Endothelial cell of umbilical vein (primary cell): ENCODE measurements at regions not wholly inside any gene's neighbourhood (a gene's known extent, or its start where the extent isn't known, plus 50 kb on each side); places are given as distances from the start of the nearest gene placed in this dataset.

ENCODE experiments used
- BruUV-seq: library from RNA; stranded (reverse); fragments of 400-500 nt; replicated peaks from 2 replicates; lab custom pipeline; 2021; lab: Mats Ljungman, UMichigan
- CTCF ChIA-PET: fragments of 300-600, 350-600 bp; sonication (Branson Sonifier 250); formaldehyde crosslinking; loops from one replicate; lab custom pipeline; 2021; ENCODE audit warnings: antibody characterized with exemption, inconsistent platforms; lab: Charles Lee
- POLR2A ChIA-PET: fragments of 300-600, 350-600 bp; sonication (Branson Sonifier 250); formaldehyde crosslinking; loops from one replicate; lab custom pipeline; 2021; ENCODE audit warnings: antibody characterized with exemption, inconsistent platforms; lab: Charles Lee
- DNase-seq: peaks from one replicate; pipeline ENCODE4 v3.0.0-alpha.2; 2011; ENCODE audit warnings: low read depth, low spot score
- FAIRE-seq: peaks from 2 replicates; lab custom pipeline; 2011; peaks lifted over from hg19 to GRCh38; lab: Jason Lieb, UNC
- H2AFZ ChIP-seq: 2 replicates; pipeline ENCODE4 v1.6.0; 2012; ENCODE audit warnings: low read depth, low read length, control low read depth, inconsistent platforms
- H3K27ac ChIP-seq: 2 replicates; pipeline ENCODE4 v1.5.1; 2011; ENCODE audit warnings: low read depth, mild to moderate bottlenecking, control low read depth, low read length, moderate library complexity; ENCODE audit not compliant: insufficient read depth
- H3K27me3 ChIP-seq, 2 experiments: 2 replicates each; pipeline versions ENCODE4 v1.6.0 to v1.6.1; 2011; ENCODE audit warnings: low read length in 2 of 2, mixed read lengths in 1 of 2; ENCODE audit not compliant: control insufficient read depth in 2 of 2, insufficient read depth in 2 of 2
- H3K36me3 ChIP-seq, 2 experiments: 2 replicates in 1 of 2; 3 replicates in 1 of 2; pipeline ENCODE4 v1.5.1; 2011; ENCODE audit warnings: low read length in 2 of 2, mild to moderate bottlenecking in 1 of 2, moderate library complexity in 1 of 2; ENCODE audit not compliant: control insufficient read depth in 2 of 2, insufficient read depth in 2 of 2; ENCODE audit errors: extremely low read depth in 1 of 2
- H3K4me1 ChIP-seq: 3 replicates; pipeline ENCODE4 v1.5.1; 2011; ENCODE audit warnings: mild to moderate bottlenecking, low read length; ENCODE audit not compliant: control insufficient read depth, insufficient read depth; ENCODE audit errors: extremely low read depth
- H3K4me2 ChIP-seq: 2 replicates; pipeline ENCODE4 v1.6.1; 2011; ENCODE audit warnings: low read length, control low read depth, mixed read lengths; ENCODE audit not compliant: insufficient read depth
- H3K4me3 ChIP-seq, 3 experiments: fragments of 200-600 bp in 1 of 3; sonication (generic), shearing (Covaris generic) in 1 of 3; replicated peaks in 1 of 3; 2 replicates each; pipeline ENCODE4 v1.5.1; 2011 to 2016; ENCODE audit warnings: control low read depth in 3 of 3, low read length in 3 of 3, mild to moderate bottlenecking in 2 of 3, inconsistent platforms in 1 of 3, low read depth in 1 of 3, moderate library complexity in 1 of 3; ENCODE audit not compliant: insufficient read depth in 1 of 3
- H3K79me2 ChIP-seq: 2 replicates; pipeline ENCODE4 v1.6.0; 2012; ENCODE audit warnings: low read length, inconsistent platforms; ENCODE audit not compliant: control insufficient read depth, insufficient read depth
- H3K9ac ChIP-seq: replicated peaks from 2 replicates; pipeline ENCODE3; 2011; ENCODE audit warnings: low read length, control low read depth; ENCODE audit not compliant: insufficient read depth; ENCODE audit errors: extremely low read depth
- H3K9me1 ChIP-seq: replicated peaks from 3 replicates; pipeline ENCODE4 v1.6.0; 2011; ENCODE audit warnings: mild to moderate bottlenecking, low read length; ENCODE audit not compliant: control insufficient read depth, insufficient read depth; ENCODE audit errors: extremely low read depth
- H3K9me3 ChIP-seq: replicated peaks from 2 replicates; pipeline ENCODE4 v1.5.1; 2012; ENCODE audit warnings: low read length, inconsistent platforms; ENCODE audit not compliant: control insufficient read depth, insufficient read depth
- H4K20me1 ChIP-seq: replicated peaks from 2 replicates; pipeline ENCODE3; 2011; ENCODE audit warnings: mild to moderate bottlenecking, low read length; ENCODE audit not compliant: control insufficient read depth, insufficient read depth; ENCODE audit errors: extremely low read depth
- EZH2 ChIP-seq: IDR thresholded peaks from 2 replicates; pipeline ENCODE4 v1.6.1; 2012; ENCODE audit warnings: borderline replicate concordance, low read depth, mild to moderate bottlenecking, moderate library complexity, low read length, inconsistent platforms; ENCODE audit not compliant: severe bottlenecking
- FOS ChIP-seq: IDR thresholded peaks from 2 replicates; pipeline ENCODE4 v1.6.1; 2011; ENCODE audit warnings: mild to moderate bottlenecking, low read length, moderate library complexity, borderline replicate concordance; ENCODE audit not compliant: insufficient read depth
- GATA2 ChIP-seq: IDR thresholded peaks from 2 replicates; pipeline ENCODE4 v1.7.0; 2011; ENCODE audit warnings: low read depth, mild to moderate bottlenecking, moderate library complexity, mixed read lengths, low read length; ENCODE audit not compliant: insufficient read length, insufficient read depth
- JUN ChIP-seq: IDR thresholded peaks from 2 replicates; pipeline ENCODE4 v1.6.1; 2011; ENCODE audit warnings: borderline replicate concordance, low read depth; ENCODE audit not compliant: insufficient read length, insufficient read depth
- MAX ChIP-seq: IDR thresholded peaks from 2 replicates; pipeline ENCODE4 v1.6.1; 2011; ENCODE audit not compliant: insufficient read depth, insufficient read length
- MYC ChIP-seq: IDR thresholded peaks from one replicate; pipeline ENCODE4 v1.6.1; 2011; ENCODE audit warnings: mild to moderate bottlenecking, low read depth, low read length
- POLR2A ChIP-seq: IDR thresholded peaks from 2 replicates; pipeline ENCODE4 v1.6.1; 2012; ENCODE audit warnings: low read depth, mild to moderate bottlenecking, control low read depth, low read length
- POLR2AphosphoS5 ChIP-seq: IDR thresholded peaks from 2 replicates; pipeline ENCODE4 v1.6.1; 2012; ENCODE audit warnings: low read depth, mild to moderate bottlenecking, control low read depth, low read length, moderate library complexity; ENCODE audit not compliant: insufficient read depth
- dilution Hi-C: fragments of 300-500 bp; cut with MboI; formaldehyde crosslinking; loops from one replicate; pipeline ENCODE4 v1.15.0; 2019; ENCODE audit warnings: low sequenced_read_pairs; ENCODE audit not compliant: extremely low pct_ligation_motif_present
- intact Hi-C: fragments of 100-400 bp; cut with micrococcal nuclease; formaldehyde crosslinking; loops from one replicate; pipeline ENCODE4 v1.10.0; 2022
- TF ChIP-seq, protein P1 (sequence below), 2 donors: IDR thresholded peaks; 1 replicate in 1 of 2; 2 replicates in 1 of 2; pipeline ENCODE4 v1.5.1; 2011; ENCODE audit warnings: low read length in 2 of 2, mild to moderate bottlenecking in 2 of 2, moderate library complexity in 2 of 2, control low read depth in 1 of 2, inconsistent platforms in 1 of 2, low read depth in 1 of 2; ENCODE audit not compliant: insufficient read depth in 1 of 2; ENCODE audit errors: extremely low read depth in 1 of 2

GRCh38 chr3:39568508-39568907 is 101.0 kb downstream of the MOBP start:
- H3K9me3 ChIP-seq, result no peaks in the 10 kb centered on the region
- no peaks in the 10 kb centered on the region for H3K4me1 ChIP-seq
- no peak overlapping the region for H3K27ac ChIP-seq
- no peak overlapping the region for H2AFZ ChIP-seq
- H3K4me3 ChIP-seq, result no peak overlapping the region
- intact Hi-C loops, result loop anchor here (10.0 kb wide), 1 partner anchor 436 kb away; no protein-coding TSS in a partner anchor
- H3K79me2 ChIP-seq, result no peaks in the 10 kb centered on the region
- no peak overlapping the region for H3K9ac ChIP-seq
- dilution Hi-C loops, result no loop called here
- H4K20me1 ChIP-seq, result no peaks in the 10 kb centered on the region
- no peaks in the 10 kb centered on the region for H3K9me1 ChIP-seq
- BruUV-seq, result no TSS peak
- DNase-seq, result no peak
- TF ChIP-seq FOS (no peak), POLR2A (no peak), EZH2 (no peak), POLR2AphosphoS5 (no peak), MYC (no peak), MAX (no peak), JUN (no peak), GATA2 (no peak)
- TF ChIP-seq, protein P1, sequence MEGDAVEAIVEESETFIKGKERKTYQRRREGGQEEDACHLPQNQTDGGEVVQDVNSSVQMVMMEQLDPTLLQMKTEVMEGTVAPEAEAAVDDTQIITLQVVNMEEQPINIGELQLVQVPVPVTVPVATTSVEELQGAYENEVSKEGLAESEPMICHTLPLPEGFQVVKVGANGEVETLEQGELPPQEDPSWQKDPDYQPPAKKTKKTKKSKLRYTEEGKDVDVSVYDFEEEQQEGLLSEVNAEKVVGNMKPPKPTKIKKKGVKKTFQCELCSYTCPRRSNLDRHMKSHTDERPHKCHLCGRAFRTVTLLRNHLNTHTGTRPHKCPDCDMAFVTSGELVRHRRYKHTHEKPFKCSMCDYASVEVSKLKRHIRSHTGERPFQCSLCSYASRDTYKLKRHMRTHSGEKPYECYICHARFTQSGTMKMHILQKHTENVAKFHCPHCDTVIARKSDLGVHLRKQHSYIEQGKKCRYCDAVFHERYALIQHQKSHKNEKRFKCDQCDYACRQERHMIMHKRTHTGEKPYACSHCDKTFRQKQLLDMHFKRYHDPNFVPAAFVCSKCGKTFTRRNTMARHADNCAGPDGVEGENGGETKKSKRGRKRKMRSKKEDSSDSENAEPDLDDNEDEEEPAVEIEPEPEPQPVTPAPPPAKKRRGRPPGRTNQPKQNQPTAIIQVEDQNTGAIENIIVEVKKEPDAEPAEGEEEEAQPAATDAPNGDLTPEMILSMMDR (IDR thresholded peaks at IDR 0.05; ENCODE audit: extremely low read depth in 1 of 2, insufficient read depth in 1 of 2, low read depth in 1 of 2, low read length in 2 of 2), result no peak
- no peak for FAIRE-seq
- H3K4me2 ChIP-seq, result no peak overlapping the region
- ChIA-PET POLR2A (no interaction called here), CTCF (interaction anchor here (1.6 kb wide), 1 partner anchor 27 kb away, joined by 3 read pairs; no protein-coding TSS in a partner anchor)
- no peaks in the 10 kb centered on the region for H3K27me3 ChIP-seq
- no peaks in the 10 kb centered on the region for H3K36me3 ChIP-seq
